HEK293T (cell line): ENCODE measurements at regions not wholly inside any gene's neighbourhood (a gene's known extent, or its start where the extent isn't known, plus 50 kb on each side); places are given as distances from the start of the nearest gene placed in this dataset.

Experiments used
- ARNT ChIP-seq: fragments of 450-650 bp; IDR thresholded peaks from 2 replicates; pipeline ENCODE4 v1.6.1; 2017; ENCODE audit warnings: mild to moderate bottlenecking
- ELF4 ChIP-seq: fragments of 450-650 bp; IDR thresholded peaks from 2 replicates; pipeline ENCODE4 v1.6.1; 2017; ENCODE audit warnings: antibody characterized with exemption
- FOXM1 ChIP-seq: fragments of 450-650 bp; IDR thresholded peaks from 2 replicates; pipeline ENCODE4 v1.6.1; 2017; ENCODE audit warnings: mild to moderate bottlenecking, borderline replicate concordance
- HDGF ChIP-seq: fragments of 450-650 bp; IDR thresholded peaks from 2 replicates; pipeline ENCODE4 v1.6.1; 2017; ENCODE audit warnings: antibody characterized with exemption, borderline replicate concordance
- NFRKB ChIP-seq: fragments of 450-650 bp; IDR thresholded peaks from 2 replicates; pipeline ENCODE4 v1.6.1; 2016; ENCODE audit warnings: mild to moderate bottlenecking, moderate library complexity
- SUZ12 ChIP-seq: fragments of 450-650 bp; IDR thresholded peaks from 2 replicates; pipeline ENCODE4 v1.6.1; 2016; ENCODE audit warnings: mild to moderate bottlenecking
- ZNF384 ChIP-seq: fragments of 450-650 bp; IDR thresholded peaks from 2 replicates; pipeline ENCODE4 v1.6.1; 2016

DNA sequence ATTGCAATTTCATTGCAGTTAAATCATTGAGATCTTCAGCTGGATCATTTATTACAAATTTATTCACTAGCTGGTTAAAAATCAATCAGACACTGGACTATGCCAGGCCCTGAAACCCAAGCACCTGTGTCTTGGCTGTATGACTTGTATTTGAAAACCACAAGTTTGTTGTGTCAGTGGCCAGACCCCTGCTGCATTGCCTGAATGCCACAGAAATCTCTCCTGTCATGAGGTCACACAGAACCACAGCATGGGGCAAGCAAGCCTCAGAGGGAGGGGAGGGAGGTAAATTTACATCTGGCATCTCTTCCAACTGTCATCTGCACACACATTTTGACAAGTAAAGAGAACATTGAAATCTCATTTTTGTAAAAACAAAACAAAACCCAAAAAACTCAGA is 90.0 kb downstream of the ARRDC3 start:
- no peak for TF ChIP-seq ELF4
- no peak for TF ChIP-seq FOXM1
- TF ChIP-seq NFRKB = no peak
- TF ChIP-seq ARNT = no peak
- no peak for TF ChIP-seq HDGF
- no peak for TF ChIP-seq SUZ12
- TF ChIP-seq ZNF384 = no peak
